ENCODE measurements at regions not wholly inside any gene's neighbourhood (a gene's known extent, or its start where the extent isn't known, plus 50 kb on each side); places are given as distances from the start of the nearest gene placed in this dataset.

DNA sequence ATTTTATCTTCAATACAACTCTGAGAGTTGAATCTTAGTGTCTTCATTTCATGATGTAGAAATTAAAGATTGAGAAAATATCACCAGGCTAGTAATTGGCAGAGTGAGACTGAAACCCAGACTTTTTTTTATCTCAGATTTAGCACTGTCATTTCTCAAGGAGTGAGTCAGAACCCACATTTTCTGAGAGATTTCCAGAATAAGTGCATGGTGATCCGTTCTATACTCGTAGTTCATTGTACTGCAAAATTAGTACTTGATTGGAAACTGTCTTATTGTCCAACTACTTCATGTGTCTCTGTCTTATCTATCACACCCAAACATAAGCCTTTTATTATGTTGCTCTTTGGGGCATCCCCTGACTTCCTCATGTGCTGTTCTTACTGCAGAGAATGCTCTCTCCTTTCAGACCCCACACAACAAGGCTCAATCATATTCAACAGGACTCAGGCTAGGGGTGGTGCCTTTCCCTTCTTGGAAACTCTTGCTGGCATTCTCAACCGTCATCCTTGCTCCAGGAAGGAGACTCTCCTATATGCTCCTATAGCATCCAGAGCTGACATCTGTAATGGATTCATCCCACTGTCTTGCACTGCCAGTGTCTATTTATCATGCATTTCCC lies 76.7 kb upstream of the BLID start:
- Histone ChIP-seq H3K4me3 (replicated peaks in 1 of 2; ENCODE audit: low read depth in 1 of 2, low read length in 2 of 2) (no peak overlapping the region), H3K27me3 (ENCODE audit: insufficient read depth, low read length) (no peaks in the 10 kb centered on the region), H3K4me2 (ENCODE audit: low read length) (peak overlapping the region; percentile 56), H3K4me1 (ENCODE audit: control insufficient read depth in 1 of 2, insufficient read depth in 2 of 2, low read length in 2 of 2) (peaks cover 86 to 100% of the 10 kb centered on the region in 2 experiments), H3K79me2 (ENCODE audit: insufficient read depth, low read length) (peaks cover 93% of the 10 kb centered on the region), H3K36me3 (ENCODE audit: control insufficient read depth in 1 of 2, insufficient read depth in 2 of 2, low read length in 2 of 2) (peaks cover 0 to 14% of the 10 kb centered on the region in 2 experiments; a peak in 2 of 4 replicates), H3K9me2 (ENCODE audit: insufficient read depth) (no peaks in the 10 kb centered on the region), H3K27ac (ENCODE audit: low read depth, low read length) (peak overlapping the region; percentile 97), H3K9ac (ENCODE audit: low read length) (peak overlapping the region; percentile 66), H3K9me3 (ENCODE audit: control insufficient read depth in 1 of 2, insufficient read depth in 1 of 2, low read depth in 1 of 2, low read length in 2 of 2) (no peaks in the 10 kb centered on the region), H2AFZ (ENCODE audit: low read depth, low read length, poor library complexity, severe bottlenecking) (no peak overlapping the region), H4K20me1 (ENCODE audit: insufficient read depth) (no peaks in the 10 kb centered on the region)
- BruUV-seq (replicated peaks) = no TSS peak
- ChIA-PET POLR2A (interaction anchor here (2.2 to 3.1 kb wide), 3 partner anchors 9 to 36 kb away, joined by 14 to 20 read pairs (median 18); no protein-coding TSS in a partner anchor), RAD21 (ENCODE audit: low non-redundant PET in 1 of 2, low total read pairs in 2 of 2, uncharacterized antibody in 2 of 2, unreplicated experiment in 2 of 2) (no interaction called here), CTCF (no interaction called here)
- DNase-seq (ENCODE audit: low read depth, low spot score) (no peak), ATAC-seq (no peak)
- TF ChIP-seq SIN3A (IDR thresholded peaks at IDR 0.05; ENCODE audit: low read depth) (no peak), FOSL1 (IDR thresholded peaks at IDR 0.05; ENCODE audit: low read depth) (peak; percentile 21; the same call in 1 of the 2 replicates), ATF3 (IDR thresholded peaks at IDR 0.05) (no peak), POLR2AphosphoS5 (IDR thresholded peaks at IDR 0.05; ENCODE audit: low read depth, low read length) (no peak), JUND (IDR thresholded peaks at IDR 0.05) (peak; percentile 28; the same call in 1 of the 2 replicates), EZH2phosphoT487 (IDR thresholded peaks at IDR 0.05; ENCODE audit: borderline replicate concordance) (no peak), SP1 (IDR thresholded peaks at IDR 0.05; ENCODE audit: low read depth) (peak; percentile 26; the same call in 1 of the 2 replicates), RAD21 (IDR thresholded peaks at IDR 0.05; ENCODE audit: low read depth) (no peak), EGR1 (IDR thresholded peaks at IDR 0.05; ENCODE audit: low read depth) (no peak), ELF1 (IDR thresholded peaks at IDR 0.05; ENCODE audit: borderline replicate concordance, low read depth) (no peak)
- TF ChIP-seq, protein P1, sequence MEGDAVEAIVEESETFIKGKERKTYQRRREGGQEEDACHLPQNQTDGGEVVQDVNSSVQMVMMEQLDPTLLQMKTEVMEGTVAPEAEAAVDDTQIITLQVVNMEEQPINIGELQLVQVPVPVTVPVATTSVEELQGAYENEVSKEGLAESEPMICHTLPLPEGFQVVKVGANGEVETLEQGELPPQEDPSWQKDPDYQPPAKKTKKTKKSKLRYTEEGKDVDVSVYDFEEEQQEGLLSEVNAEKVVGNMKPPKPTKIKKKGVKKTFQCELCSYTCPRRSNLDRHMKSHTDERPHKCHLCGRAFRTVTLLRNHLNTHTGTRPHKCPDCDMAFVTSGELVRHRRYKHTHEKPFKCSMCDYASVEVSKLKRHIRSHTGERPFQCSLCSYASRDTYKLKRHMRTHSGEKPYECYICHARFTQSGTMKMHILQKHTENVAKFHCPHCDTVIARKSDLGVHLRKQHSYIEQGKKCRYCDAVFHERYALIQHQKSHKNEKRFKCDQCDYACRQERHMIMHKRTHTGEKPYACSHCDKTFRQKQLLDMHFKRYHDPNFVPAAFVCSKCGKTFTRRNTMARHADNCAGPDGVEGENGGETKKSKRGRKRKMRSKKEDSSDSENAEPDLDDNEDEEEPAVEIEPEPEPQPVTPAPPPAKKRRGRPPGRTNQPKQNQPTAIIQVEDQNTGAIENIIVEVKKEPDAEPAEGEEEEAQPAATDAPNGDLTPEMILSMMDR (IDR thresholded peaks at IDR 0.05 in 2 of 3, conservative IDR thresholded peaks at IDR 0.05 in 1 of 3; ENCODE audit: borderline replicate concordance in 1 of 3, insufficient read depth in 1 of 3, low read depth in 2 of 3, low read length in 2 of 3) = no peak
- intact Hi-C loops (cut with micrococcal nuclease) = no loop called here

Measured in HCT116 (cell line).